Endodermal cell (in vitro differentiated cells): ENCODE measurements at regions not wholly inside any gene's neighbourhood (a gene's known extent, or its start where the extent isn't known, plus 50 kb on each side); places are given as distances from the start of the nearest gene placed in this dataset.

ENCODE experiments used
- DNase-seq: peaks from one replicate; pipeline ENCODE4 v3.0.0-alpha.2; 2017
- H3K27ac ChIP-seq: 2 replicates; pipeline ENCODE4 v1.5.1; 2013; ENCODE audit warnings: mild to moderate bottlenecking, low read depth, low read length, moderate library complexity
- H3K27me3 ChIP-seq: 2 replicates; pipeline ENCODE4 v1.6.1; 2013; ENCODE audit warnings: mild to moderate bottlenecking, low read length, moderate library complexity; ENCODE audit not compliant: insufficient read depth, control insufficient read depth, poor library complexity, severe bottlenecking
- H3K36me3 ChIP-seq: 2 replicates; pipeline ENCODE4 v1.7.0; 2013; ENCODE audit warnings: mild to moderate bottlenecking, low read length, moderate library complexity; ENCODE audit not compliant: control insufficient read depth, insufficient read depth
- H3K4me1 ChIP-seq: one replicate; pipeline ENCODE4 v1.7.0; 2013; ENCODE audit warnings: low read length; ENCODE audit not compliant: control insufficient read depth, insufficient read depth
- H3K4me3 ChIP-seq: 2 replicates; pipeline ENCODE4 v1.5.1; 2013; ENCODE audit warnings: mild to moderate bottlenecking, low read length, moderate library complexity
- H3K9ac ChIP-seq: 2 replicates; pipeline ENCODE4 v1.6.1; 2013; ENCODE audit warnings: mild to moderate bottlenecking, low read length, moderate library complexity; ENCODE audit not compliant: poor library complexity, severe bottlenecking; ENCODE audit errors: extremely low read depth
- H3K9me3 ChIP-seq: 2 replicates; pipeline ENCODE4 v1.6.1; 2013; ENCODE audit warnings: mild to moderate bottlenecking, low read length, moderate library complexity; ENCODE audit not compliant: control insufficient read depth
- H3K27ac Mint-ChIP-seq: 2 replicates; pipeline ENCODE4 v1.8.0; 2020; ENCODE audit warnings: mixed read lengths
- H3K27me3 Mint-ChIP-seq: 2 replicates; pipeline ENCODE4 v1.8.0; 2021; ENCODE audit warnings: mild to moderate bottlenecking, mixed read lengths; ENCODE audit not compliant: insufficient read depth
- H3K36me3 Mint-ChIP-seq: 2 replicates; pipeline ENCODE4 v1.8.0; 2020; ENCODE audit warnings: low read depth, mixed read lengths
- H3K4me1 Mint-ChIP-seq: 2 replicates; pipeline ENCODE4 v1.8.0; 2020; ENCODE audit warnings: mixed read lengths
- H3K4me3 Mint-ChIP-seq: 2 replicates; pipeline ENCODE4 v1.8.0; 2020; ENCODE audit warnings: mild to moderate bottlenecking, moderate library complexity, mixed read lengths
- H3K9me3 Mint-ChIP-seq: 2 replicates; pipeline ENCODE4 v1.8.0; 2020; ENCODE audit warnings: mild to moderate bottlenecking, mixed read lengths
- WGBS, 2 experiments: methylation state at CpG; one replicate each; pipeline versions ENCODE4 v1.1.5 to v1.1.7; 2013; ENCODE audit warnings: missing lambda C conversion rate in 2 of 2, mixed read lengths in 1 of 2; ENCODE audit not compliant: insufficient coverage in 1 of 2, insufficient read length in 1 of 2; 5-methylcytosine and 5-hydroxymethylcytosine counted together
- TF ChIP-seq, protein P1 (sequence below): fragments of 200-600 bp; sonication (generic); conservative IDR thresholded peaks from 2 replicates; pipeline ENCODE4 v1.5.0; 2021; ENCODE audit warnings: antibody characterized with exemption, mild to moderate bottlenecking

DNA sequence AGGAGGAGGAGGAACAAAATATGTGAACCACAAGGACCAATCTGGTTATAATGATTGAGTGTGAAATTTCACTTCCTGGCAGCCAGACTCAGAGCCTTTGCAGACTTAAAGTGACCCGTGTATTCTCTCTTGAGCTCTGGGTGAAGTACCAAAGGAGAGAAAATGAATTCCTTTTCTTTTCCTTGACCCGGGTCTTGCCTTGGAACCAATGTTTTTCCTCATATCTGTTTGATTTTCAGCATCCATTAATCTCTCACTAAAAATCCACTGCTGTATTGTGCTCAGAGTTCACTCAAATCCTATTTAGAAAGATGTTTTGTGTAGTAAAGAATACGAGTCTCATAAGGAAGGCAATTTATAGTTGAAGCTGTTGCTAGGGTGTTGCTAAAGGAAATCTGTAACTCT is 78.3 kb upstream of the C1QTNF7 start:
- Mint-ChIP-seq H3K27me3 (no peaks in the 10 kb centered on the region), H3K27ac (no peak overlapping the region), H3K4me1 (peaks cover 10% of the 10 kb centered on the region), H3K4me3 (no peak overlapping the region), H3K9me3 (no peaks in the 10 kb centered on the region), H3K36me3 (no peaks in the 10 kb centered on the region)
- H3K4me1 ChIP-seq: no peaks in the 10 kb centered on the region
- no peaks in the 10 kb centered on the region for H3K36me3 ChIP-seq
- no peak overlapping the region for H3K9ac ChIP-seq
- H3K9me3 ChIP-seq: no peaks in the 10 kb centered on the region
- TF ChIP-seq, protein P1, sequence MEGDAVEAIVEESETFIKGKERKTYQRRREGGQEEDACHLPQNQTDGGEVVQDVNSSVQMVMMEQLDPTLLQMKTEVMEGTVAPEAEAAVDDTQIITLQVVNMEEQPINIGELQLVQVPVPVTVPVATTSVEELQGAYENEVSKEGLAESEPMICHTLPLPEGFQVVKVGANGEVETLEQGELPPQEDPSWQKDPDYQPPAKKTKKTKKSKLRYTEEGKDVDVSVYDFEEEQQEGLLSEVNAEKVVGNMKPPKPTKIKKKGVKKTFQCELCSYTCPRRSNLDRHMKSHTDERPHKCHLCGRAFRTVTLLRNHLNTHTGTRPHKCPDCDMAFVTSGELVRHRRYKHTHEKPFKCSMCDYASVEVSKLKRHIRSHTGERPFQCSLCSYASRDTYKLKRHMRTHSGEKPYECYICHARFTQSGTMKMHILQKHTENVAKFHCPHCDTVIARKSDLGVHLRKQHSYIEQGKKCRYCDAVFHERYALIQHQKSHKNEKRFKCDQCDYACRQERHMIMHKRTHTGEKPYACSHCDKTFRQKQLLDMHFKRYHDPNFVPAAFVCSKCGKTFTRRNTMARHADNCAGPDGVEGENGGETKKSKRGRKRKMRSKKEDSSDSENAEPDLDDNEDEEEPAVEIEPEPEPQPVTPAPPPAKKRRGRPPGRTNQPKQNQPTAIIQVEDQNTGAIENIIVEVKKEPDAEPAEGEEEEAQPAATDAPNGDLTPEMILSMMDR: no peak
- no peaks in the 10 kb centered on the region for H3K27me3 ChIP-seq
- WGBS, 2 experiments: 76 to 86% methylated on average over 2 to 3 of the region's 3 CpGs
- no peak for DNase-seq
- H3K27ac ChIP-seq: no peak overlapping the region
- H3K4me3 ChIP-seq: no peak overlapping the region

DNA sequence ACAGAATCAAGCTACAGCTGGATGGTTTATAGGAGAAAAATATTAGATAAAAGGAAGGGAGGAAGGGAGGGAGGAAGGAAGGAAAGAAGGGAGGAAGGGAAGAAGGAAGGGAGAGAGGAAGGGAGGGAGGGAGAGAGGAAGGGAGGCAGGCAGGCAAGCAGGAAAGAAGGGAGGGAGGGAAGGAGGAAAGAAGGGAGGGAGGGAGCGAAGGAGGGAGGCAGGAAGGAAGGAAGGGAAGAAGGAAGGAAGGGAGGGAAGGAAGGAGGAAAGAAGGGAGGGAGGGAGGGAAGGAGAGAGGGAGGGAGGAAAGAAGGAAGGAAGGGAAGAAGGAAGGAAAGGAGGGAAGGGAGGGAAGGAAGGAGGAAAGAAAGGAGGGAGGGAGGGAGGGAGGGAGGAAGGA is 77.9 kb upstream of the C1QTNF7 start:
- WGBS, 2 experiments: 90 to 100% methylated on average over 1 of the region's 1 CpG
- Mint-ChIP-seq H3K4me3 (no peak overlapping the region), H3K4me1 (peaks cover 9% of the 10 kb centered on the region), H3K36me3 (no peaks in the 10 kb centered on the region), H3K9me3 (no peaks in the 10 kb centered on the region), H3K27ac (no peak overlapping the region), H3K27me3 (no peaks in the 10 kb centered on the region)
- no peak overlapping the region for H3K27ac ChIP-seq
- no peaks in the 10 kb centered on the region for H3K36me3 ChIP-seq
- H3K4me1 ChIP-seq: no peaks in the 10 kb centered on the region
- no peak for DNase-seq
- no peaks in the 10 kb centered on the region for H3K9me3 ChIP-seq
- H3K27me3 ChIP-seq: no peaks in the 10 kb centered on the region
- H3K9ac ChIP-seq: no peak overlapping the region
- TF ChIP-seq, protein P1: no peak
- H3K4me3 ChIP-seq: no peak overlapping the region

DNA sequence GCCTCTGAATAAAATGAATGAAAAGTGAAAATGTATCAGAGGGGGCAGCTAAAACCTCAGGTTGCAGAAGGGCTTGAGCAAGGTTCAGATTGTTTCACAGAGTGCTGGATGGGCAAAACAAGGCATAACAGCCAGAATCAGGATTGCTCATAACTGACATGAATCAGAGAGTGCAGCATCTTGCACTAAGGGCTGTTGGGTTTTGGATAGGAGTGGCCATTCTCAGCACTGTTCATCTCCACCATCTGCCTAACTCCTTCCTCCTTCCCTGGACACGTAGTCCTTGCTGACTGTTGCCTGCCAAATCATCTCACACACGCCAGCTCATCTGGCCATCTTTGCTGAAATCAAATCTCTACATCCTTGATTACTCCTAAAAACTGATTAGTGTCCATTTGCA is 75.3 kb upstream of the C1QTNF7 start:
- Histone ChIP-seq H3K9me3 (no peaks in the 10 kb centered on the region), H3K27me3 (no peaks in the 10 kb centered on the region), H3K9ac (no peak overlapping the region), H3K27ac (no peak overlapping the region), H3K4me3 (no peak overlapping the region), H3K36me3 (no peaks in the 10 kb centered on the region), H3K4me1 (no peaks in the 10 kb centered on the region)
- no peak for DNase-seq
- Mint-ChIP-seq H3K27ac (no peak overlapping the region), H3K9me3 (peaks cover 4% of the 10 kb centered on the region), H3K4me1 (peaks cover 4% of the 10 kb centered on the region), H3K36me3 (no peaks in the 10 kb centered on the region), H3K27me3 (no peaks in the 10 kb centered on the region), H3K4me3 (no peak overlapping the region)
- TF ChIP-seq, protein P1: no peak
- WGBS, 2 experiments: 87 to 100% methylated on average over 2 of the region's 2 CpGs
